BJ (cell line): ENCODE measurements at regions not wholly inside any gene's neighbourhood (a gene's known extent, or its start where the extent isn't known, plus 50 kb on each side); places are given as distances from the start of the nearest gene placed in this dataset.

Experiments used
- CTCF ChIA-PET: fragments of 350-600 bp; formaldehyde crosslinking; extraction: SDS; loops from one replicate; lab custom pipeline; 2021; ENCODE audit warnings: antibody characterized with exemption, inconsistent platforms; lab: Yijun Ruan, JAX
- POLR2A ChIA-PET: fragments of 300-600 bp; sonication (Branson Sonifier 250); formaldehyde crosslinking; extraction: SDS; loops from one replicate; lab custom pipeline; 2021; ENCODE audit warnings: antibody characterized with exemption; lab: Charles Lee
- DNase-seq: peaks from one replicate; pipeline ENCODE4 v3.0.0-alpha.2; 2011; ENCODE audit warnings: low read depth
- H3K27me3 ChIP-seq: 2 replicates; pipeline ENCODE4 v1.6.0; 2011; ENCODE audit warnings: low read length; ENCODE audit not compliant: control insufficient read depth, insufficient read depth
- H3K36me3 ChIP-seq: 2 replicates; pipeline ENCODE4 v1.5.1; 2011; ENCODE audit warnings: low read length; ENCODE audit not compliant: control insufficient read depth, insufficient read depth
- H3K4me3 ChIP-seq: 2 replicates; pipeline ENCODE4 v1.5.1; 2011; ENCODE audit warnings: low read depth, mild to moderate bottlenecking, control low read depth, low read length
- CTCF ChIP-seq: IDR thresholded peaks from 2 replicates; pipeline ENCODE4 v1.5.1; 2011; ENCODE audit warnings: low read depth, mild to moderate bottlenecking, control low read depth, inconsistent platforms, low read length, moderate library complexity; ENCODE audit not compliant: insufficient read depth

- no peak overlapping the region for H3K4me3 ChIP-seq
- POLR2A ChIA-PET = no interaction called here
- DNase-seq = no peak
- CTCF ChIA-PET = no interaction called here
- no peaks in the 10 kb centered on the region for H3K36me3 ChIP-seq
- H3K27me3 ChIP-seq = no peaks in the 10 kb centered on the region
- no peak for TF ChIP-seq CTCF
Observed at GRCh38 chr9:85291266-85291665, 450.5 kb downstream of the AGTPBP1 start.

- no peaks in the 10 kb centered on the region for H3K27me3 ChIP-seq
- DNase-seq = no peak
- CTCF ChIA-PET = no interaction called here
- H3K36me3 ChIP-seq = no peaks in the 10 kb centered on the region
- POLR2A ChIA-PET = no interaction called here
- H3K4me3 ChIP-seq = no peak overlapping the region
- no peak for TF ChIP-seq CTCF
Observed at GRCh38 chr9:85290019-85290418, 451.7 kb downstream of the AGTPBP1 start.

GRCh38 chr9:85289142-85289541, 452.6 kb downstream of the AGTPBP1 start:
- H3K27me3 ChIP-seq = no peaks in the 10 kb centered on the region
- ChIA-PET POLR2A (no interaction called here), CTCF (no interaction called here)
- DNase-seq = no peak
- no peak overlapping the region for H3K4me3 ChIP-seq
- no peaks in the 10 kb centered on the region for H3K36me3 ChIP-seq
- TF ChIP-seq CTCF = no peak

GRCh38 chr9:85283421-85283820, 458.3 kb downstream of the AGTPBP1 start:
- Histone ChIP-seq H3K27me3 (no peaks in the 10 kb centered on the region), H3K36me3 (no peaks in the 10 kb centered on the region), H3K4me3 (no peak overlapping the region)
- no peak for DNase-seq
- POLR2A ChIA-PET = no interaction called here
- CTCF ChIA-PET = no interaction called here
- no peak for TF ChIP-seq CTCF

- no peak overlapping the region for H3K4me3 ChIP-seq
- POLR2A ChIA-PET = no interaction called here
- no peak for DNase-seq
- no peaks in the 10 kb centered on the region for H3K27me3 ChIP-seq
- CTCF ChIA-PET = no interaction called here
- no peak for TF ChIP-seq CTCF
- no peaks in the 10 kb centered on the region for H3K36me3 ChIP-seq
Observed at GRCh38 chr9:85278769-85279168, 463.0 kb downstream of the AGTPBP1 start.
